ENCODE measurements at regions not wholly inside any gene's neighbourhood (a gene's known extent, or its start where the extent isn't known, plus 50 kb on each side); places are given as distances from the start of the nearest gene placed in this dataset.

DNA sequence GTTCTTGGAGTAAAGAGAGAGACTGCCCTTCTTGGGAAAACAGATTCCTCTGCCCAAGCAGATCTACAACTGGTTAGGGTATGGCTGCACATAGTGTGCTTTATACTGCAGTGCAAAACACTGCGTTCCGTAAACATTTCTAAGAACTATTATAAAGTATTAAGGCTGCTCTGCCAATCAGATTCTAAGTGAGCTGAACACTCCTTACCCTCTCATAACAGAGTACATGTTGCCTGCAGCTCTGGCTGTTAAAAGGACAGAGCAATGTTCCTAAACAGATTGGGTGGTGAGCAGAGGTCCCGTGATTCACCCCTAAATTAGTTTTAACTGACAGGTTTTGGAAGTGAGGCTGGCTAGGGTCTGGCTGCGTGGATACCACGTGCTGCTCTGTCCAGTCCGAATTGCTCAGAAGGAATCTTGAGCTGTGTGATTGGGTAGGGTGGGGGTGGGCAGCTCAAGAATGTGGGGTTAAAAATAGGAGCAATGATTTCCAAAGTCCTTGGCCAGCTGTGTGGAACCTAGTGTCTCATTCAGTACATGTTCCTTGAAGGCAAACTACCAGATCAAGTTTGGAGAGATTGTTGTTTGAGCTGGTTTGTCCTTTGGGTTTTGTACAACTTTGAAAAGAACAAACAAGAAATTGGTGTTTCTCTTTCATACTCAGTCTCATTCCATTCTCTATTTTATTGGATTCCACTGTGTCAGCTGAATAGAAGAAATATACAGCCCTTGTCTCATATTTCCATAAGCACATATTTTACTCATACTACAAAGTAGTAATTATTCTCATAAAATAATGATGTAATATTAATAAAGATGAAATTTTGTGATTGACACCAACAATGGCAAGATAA, 497.6 kb upstream of the CD180 start:
- TF ChIP-seq POLR2AphosphoS5 (IDR thresholded peaks at IDR 0.05; ENCODE audit: low read depth, low read length) (no peak), CEBPB (IDR thresholded peaks at IDR 0.05; ENCODE audit: low read depth) (no peak), RAD21 (IDR thresholded peaks at IDR 0.05; ENCODE audit: low read depth) (no peak), EZH2phosphoT487 (IDR thresholded peaks at IDR 0.05; ENCODE audit: borderline replicate concordance) (no peak), POLR2A (IDR thresholded peaks at IDR 0.05; ENCODE audit: borderline replicate concordance, extremely low read depth, insufficient read depth, insufficient read length) (no peak), ZNF274 (IDR thresholded peaks at IDR 0.05; ENCODE audit: low read depth, low read length) (no peak)
- TF ChIP-seq, protein P1, sequence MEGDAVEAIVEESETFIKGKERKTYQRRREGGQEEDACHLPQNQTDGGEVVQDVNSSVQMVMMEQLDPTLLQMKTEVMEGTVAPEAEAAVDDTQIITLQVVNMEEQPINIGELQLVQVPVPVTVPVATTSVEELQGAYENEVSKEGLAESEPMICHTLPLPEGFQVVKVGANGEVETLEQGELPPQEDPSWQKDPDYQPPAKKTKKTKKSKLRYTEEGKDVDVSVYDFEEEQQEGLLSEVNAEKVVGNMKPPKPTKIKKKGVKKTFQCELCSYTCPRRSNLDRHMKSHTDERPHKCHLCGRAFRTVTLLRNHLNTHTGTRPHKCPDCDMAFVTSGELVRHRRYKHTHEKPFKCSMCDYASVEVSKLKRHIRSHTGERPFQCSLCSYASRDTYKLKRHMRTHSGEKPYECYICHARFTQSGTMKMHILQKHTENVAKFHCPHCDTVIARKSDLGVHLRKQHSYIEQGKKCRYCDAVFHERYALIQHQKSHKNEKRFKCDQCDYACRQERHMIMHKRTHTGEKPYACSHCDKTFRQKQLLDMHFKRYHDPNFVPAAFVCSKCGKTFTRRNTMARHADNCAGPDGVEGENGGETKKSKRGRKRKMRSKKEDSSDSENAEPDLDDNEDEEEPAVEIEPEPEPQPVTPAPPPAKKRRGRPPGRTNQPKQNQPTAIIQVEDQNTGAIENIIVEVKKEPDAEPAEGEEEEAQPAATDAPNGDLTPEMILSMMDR (IDR thresholded peaks at IDR 0.05 in 2 of 3, conservative IDR thresholded peaks at IDR 0.05 in 1 of 3; ENCODE audit: borderline replicate concordance in 1 of 3, insufficient read depth in 1 of 3, low read depth in 2 of 3, low read length in 2 of 3): no peak
